H1 (cell line): ENCODE measurements at regions not wholly inside any gene's neighbourhood (a gene's known extent, or its start where the extent isn't known, plus 50 kb on each side); places are given as distances from the start of the nearest gene placed in this dataset.

ENCODE experiments used
- CTCF ChIA-PET: fragments of 300-600 bp; sonication (Branson Sonifier 250); formaldehyde crosslinking; loops from one replicate; lab custom pipeline; 2021; ENCODE audit not compliant: partially characterized antibody; lab: Charles Lee
- POLR2A ChIA-PET: fragments of 300-600 bp; sonication (Branson Sonifier 250); formaldehyde crosslinking; loops from one replicate; lab custom pipeline; 2021; ENCODE audit warnings: inconsistent platforms; ENCODE audit not compliant: partially characterized antibody; lab: Charles Lee
- DNase-seq, 2 experiments: peaks; one replicate each; pipeline versions ENCODE4 v3.0.0 to v3.0.0-alpha.2; 2010 to 2022; ENCODE audit warnings: low spot score in 2 of 2, low read depth in 1 of 2, mixed read lengths in 1 of 2
- FAIRE-seq: peaks from 2 replicates; lab custom pipeline; 2011; peaks lifted over from hg19 to GRCh38; lab: Jason Lieb, UNC
- H2AFZ ChIP-seq: 2 replicates; pipeline ENCODE4 v1.8.1; 2012; ENCODE audit warnings: low read length, inconsistent platforms
- H2AK5ac ChIP-seq: 2 replicates; pipeline ENCODE4 v1.6.1; 2013; ENCODE audit warnings: low read depth, low read length
- H2BK120ac ChIP-seq: replicated peaks from 2 replicates; pipeline ENCODE3; 2013; ENCODE audit warnings: low read depth, low read length, inconsistent platforms
- H2BK12ac ChIP-seq: 2 replicates; pipeline ENCODE4 v1.6.1; 2013; ENCODE audit warnings: low read depth, low read length
- H2BK15ac ChIP-seq: 2 replicates; pipeline ENCODE4 v1.6.1; 2013; ENCODE audit warnings: low read length
- H2BK20ac ChIP-seq: 2 replicates; pipeline ENCODE4 v1.6.1; 2013; ENCODE audit warnings: low read length
- H2BK5ac ChIP-seq: 2 replicates; pipeline ENCODE4 v1.6.1; 2013; ENCODE audit warnings: low read depth, low read length
- H3K14ac ChIP-seq: 2 replicates; pipeline ENCODE4 v1.6.1; 2013; ENCODE audit warnings: inconsistent platforms; ENCODE audit not compliant: insufficient read length
- H3K18ac ChIP-seq: 2 replicates; pipeline ENCODE4 v1.6.1; 2013; ENCODE audit warnings: low read length; ENCODE audit errors: extremely low read depth
- H3K23ac ChIP-seq: 2 replicates; pipeline ENCODE4 v1.6.1; 2013; ENCODE audit warnings: inconsistent platforms; ENCODE audit not compliant: insufficient read length
- H3K23me2 ChIP-seq: 2 replicates; pipeline ENCODE4 v1.6.1; 2013; ENCODE audit warnings: low read depth, low read length
- H3K27ac ChIP-seq: 2 replicates; pipeline ENCODE4 v1.6.1; 2011; ENCODE audit warnings: low read depth, low read length, inconsistent platforms
- H3K27me3 ChIP-seq, 4 experiments: replicated peaks in 1 of 4; 1 replicate in 1 of 4; 2 replicates in 3 of 4; pipeline versions ENCODE4 v1.6.1 to v1.8.1; 2011 to 2013; ENCODE audit warnings: low read length in 3 of 4, mild to moderate bottlenecking in 3 of 4, inconsistent platforms in 2 of 4, mixed read lengths in 2 of 4, moderate library complexity in 1 of 4; ENCODE audit not compliant: control insufficient read depth in 3 of 4, insufficient read depth in 3 of 4; ENCODE audit errors: extremely low read depth in 1 of 4
- H3K36me3 ChIP-seq, 4 experiments: 2 replicates each; pipeline versions ENCODE4 v1.6.1 to v1.8.1; 2011 to 2013; ENCODE audit warnings: mild to moderate bottlenecking in 4 of 4, low read length in 3 of 4, moderate library complexity in 2 of 4, control low read depth in 1 of 4, inconsistent platforms in 1 of 4; ENCODE audit not compliant: insufficient read depth in 4 of 4, control insufficient read depth in 2 of 4
- H3K4ac ChIP-seq: replicated peaks from 2 replicates; pipeline ENCODE3; 2013; ENCODE audit warnings: low read length, low read depth, mixed read lengths, inconsistent platforms; ENCODE audit not compliant: insufficient read length
- H3K4me1 ChIP-seq, 4 experiments: replicated peaks in 1 of 4; 1 replicate in 1 of 4; 2 replicates in 3 of 4; pipeline versions ENCODE4 v1.6.1 to v1.8.1; 2011 to 2013; ENCODE audit warnings: low read length in 3 of 4, inconsistent platforms in 2 of 4, mixed read lengths in 1 of 4; ENCODE audit not compliant: insufficient read depth in 4 of 4, control insufficient read depth in 3 of 4
- H3K4me2 ChIP-seq, 2 experiments: 2 replicates each; pipeline versions ENCODE4 v1.6.1 to v1.8.1; 2011 to 2013; ENCODE audit warnings: low read depth in 2 of 2, low read length in 2 of 2, control low read depth in 1 of 2, inconsistent platforms in 1 of 2, mild to moderate bottlenecking in 1 of 2; ENCODE audit not compliant: insufficient read depth in 1 of 2
- H3K4me3 ChIP-seq, 4 experiments: fragments of 200-600, 300-600 bp in 1 of 4; sonication (generic), shearing (Covaris generic), sonication (Bioruptor Twin) in 1 of 4; 2 replicates each; pipeline versions ENCODE4 v1.5.1 to v1.8.1; 2011 to 2016; ENCODE audit warnings: low read length in 4 of 4, low read depth in 3 of 4, control low read depth in 2 of 4, inconsistent platforms in 2 of 4, mild to moderate bottlenecking in 2 of 4, mixed read lengths in 1 of 4, moderate library complexity in 1 of 4; ENCODE audit not compliant: insufficient read depth in 2 of 4; ENCODE audit errors: extremely low read depth in 1 of 4
- H3K56ac ChIP-seq: replicated peaks from 2 replicates; pipeline ENCODE3; 2013; ENCODE audit warnings: low read depth, mild to moderate bottlenecking, mixed read lengths, low read length, inconsistent platforms; ENCODE audit not compliant: insufficient read length
- H3K79me1 ChIP-seq: 2 replicates; pipeline ENCODE4 v1.6.1; 2013; ENCODE audit warnings: low read depth, low read length, control low read depth
- H3K79me2 ChIP-seq, 2 experiments: 2 replicates each; pipeline versions ENCODE4 v1.6.1 to v1.8.1; 2012 to 2013; ENCODE audit warnings: low read length in 2 of 2, mild to moderate bottlenecking in 2 of 2, inconsistent platforms in 1 of 2; ENCODE audit not compliant: insufficient read depth in 2 of 2, control insufficient read depth in 1 of 2
- H3K9ac ChIP-seq, 4 experiments: replicated peaks in 1 of 4; 1 replicate in 1 of 4; 2 replicates in 3 of 4; pipeline versions ENCODE4 v1.6.1 to v1.8.1; 2011 to 2013; ENCODE audit warnings: low read depth in 3 of 4, low read length in 3 of 4, control low read depth in 2 of 4, mild to moderate bottlenecking in 2 of 4, moderate library complexity in 2 of 4, inconsistent platforms in 1 of 4; ENCODE audit errors: extremely low read depth in 1 of 4
- H3K9me3 ChIP-seq, 2 experiments: 2 replicates each; pipeline versions ENCODE4 v1.6.1 to v1.8.1; 2012 to 2013; ENCODE audit warnings: mild to moderate bottlenecking in 2 of 2, moderate library complexity in 2 of 2, control low read depth in 1 of 2, inconsistent platforms in 1 of 2, low read depth in 1 of 2, low read length in 1 of 2, mixed read lengths in 1 of 2; ENCODE audit not compliant: insufficient read depth in 2 of 2
- H4K20me1 ChIP-seq, 2 experiments: replicated peaks in 1 of 2; 2 replicates each; pipeline versions ENCODE3 to v1.8.1; 2011 to 2013; ENCODE audit warnings: inconsistent platforms in 2 of 2, low read length in 2 of 2, mild to moderate bottlenecking in 1 of 2; ENCODE audit not compliant: insufficient read depth in 2 of 2, control insufficient read depth in 1 of 2
- H4K5ac ChIP-seq: 2 replicates; pipeline ENCODE4 v1.6.1; 2013; ENCODE audit warnings: low read length, low read depth, mixed read lengths, inconsistent platforms; ENCODE audit not compliant: insufficient read length
- H4K8ac ChIP-seq: 2 replicates; pipeline ENCODE4 v1.8.0; 2013; ENCODE audit warnings: mild to moderate bottlenecking, moderate library complexity, low read length, inconsistent platforms; ENCODE audit not compliant: insufficient read depth; ENCODE audit errors: extremely low read depth
- H4K91ac ChIP-seq: replicated peaks from 2 replicates; pipeline ENCODE3; 2013; ENCODE audit warnings: low read length, mixed read lengths, inconsistent platforms; ENCODE audit not compliant: insufficient read length
- ASH2L ChIP-seq: fragments of 200-600, 300-600 bp; sonication (generic); IDR thresholded peaks from one replicate; pipeline ENCODE4 v1.7.1; 2017; ENCODE audit warnings: low read length
- CBX5 ChIP-seq: fragments of 300-800, 300-1000 bp; sonication (generic); IDR thresholded peaks from 2 replicates; pipeline ENCODE4 v1.7.1; 2016; ENCODE audit warnings: antibody characterized with exemption, low read length, low read depth
- CHD1 ChIP-seq: IDR thresholded peaks from 2 replicates; pipeline ENCODE4 v1.6.1; 2012; ENCODE audit warnings: low read depth, low read length, improper control_type of control experiment
- CREB1 ChIP-seq: IDR thresholded peaks from 2 replicates; pipeline ENCODE4 v1.6.1; 2012; ENCODE audit warnings: inconsistent platforms
- CTCF ChIP-seq, 3 experiments: IDR thresholded peaks; 1 replicate in 2 of 3; 2 replicates in 1 of 3; pipeline versions ENCODE4 v1.5.1 to v1.6.1; 2011; ENCODE audit warnings: low read length in 3 of 3, mild to moderate bottlenecking in 3 of 3, inconsistent platforms in 2 of 3, low read depth in 1 of 3, moderate library complexity in 1 of 3; ENCODE audit not compliant: insufficient read depth in 1 of 3; ENCODE audit errors: control extremely low read depth in 1 of 3
- E2F6 ChIP-seq: IDR thresholded peaks from 2 replicates; pipeline ENCODE4 v1.6.1; 2012; ENCODE audit warnings: inconsistent platforms
- GTF2F1 ChIP-seq: IDR thresholded peaks from 2 replicates; pipeline ENCODE4 v1.6.1; 2012; ENCODE audit warnings: low read depth, low read length, improper control_type of control experiment, borderline replicate concordance
- JUND ChIP-seq: IDR thresholded peaks from 2 replicates; pipeline ENCODE4 v1.6.1; 2011; ENCODE audit warnings: mild to moderate bottlenecking, improper control_type of control experiment, low read length
- KDM4A ChIP-seq: IDR thresholded peaks from one replicate; pipeline ENCODE4 v1.7.1; 2012; ENCODE audit warnings: low read depth, mild to moderate bottlenecking, moderate library complexity, low read length, inconsistent platforms; ENCODE audit not compliant: severe bottlenecking
- NRF1 ChIP-seq: IDR thresholded peaks from 2 replicates; pipeline ENCODE4 v1.6.1; 2011; ENCODE audit warnings: mild to moderate bottlenecking, low read depth, low read length, improper control_type of control experiment
- SP4 ChIP-seq: IDR thresholded peaks from 2 replicates; pipeline ENCODE4 v1.6.1; 2012; ENCODE audit warnings: low read length, inconsistent platforms
- TCF12 ChIP-seq: IDR thresholded peaks from 2 replicates; pipeline ENCODE4 v1.6.1; 2011; ENCODE audit warnings: low read depth, mild to moderate bottlenecking, low read length
- TEAD4 ChIP-seq: IDR thresholded peaks from 2 replicates; pipeline ENCODE4 v1.6.1; 2012; ENCODE audit warnings: low read depth, low read length, inconsistent platforms, mixed read lengths
- whole genome bisulfite sequencing, 2 experiments: shearing (Covaris generic) in 1 of 2; methylation state at CpG; one replicate each; pipeline versions ENCODE4 v1.1.6 to v1.1.7; 2013 to 2015; ENCODE audit warnings: low lambda C conversion rate in 2 of 2, mixed read lengths in 2 of 2, inconsistent platforms in 1 of 2, low coverage in 1 of 2, missing lambda C conversion rate in 1 of 2; ENCODE audit not compliant: insufficient replicate concordance in 2 of 2, insufficient coverage in 1 of 2, insufficient read length in 1 of 2; ENCODE audit errors: extremely low coverage in 1 of 2, missing lambda C conversion rate in 1 of 2; 5-methylcytosine and 5-hydroxymethylcytosine counted together

GRCh38 chr1:112244131-112244530, 151.9 kb upstream of the CTTNBP2NL start:
- H2BK5ac ChIP-seq, result no peak overlapping the region
- no peaks in the 10 kb centered on the region for H3K27me3 ChIP-seq
- H3K18ac ChIP-seq, result no peak overlapping the region
- no peak overlapping the region for H3K14ac ChIP-seq
- DNase-seq (no peak), FAIRE-seq (no peak)
- H2BK15ac ChIP-seq, result no peak overlapping the region
- no peaks in the 10 kb centered on the region for H3K23me2 ChIP-seq
- H4K91ac ChIP-seq, result no peak overlapping the region
- no peak overlapping the region for H3K9ac ChIP-seq
- no peak overlapping the region for H3K4ac ChIP-seq
- H2BK12ac ChIP-seq, result peak overlapping the region; percentile 65; the same call in 1 of the 2 replicates
- no peaks in the 10 kb centered on the region for H4K20me1 ChIP-seq
- no peak overlapping the region for H2BK20ac ChIP-seq
- no peak overlapping the region for H4K5ac ChIP-seq
- H2BK120ac ChIP-seq, result no peak overlapping the region
- no peak overlapping the region for H4K8ac ChIP-seq
- no peaks in the 10 kb centered on the region for H3K36me3 ChIP-seq
- H3K79me1 ChIP-seq, result no peaks in the 10 kb centered on the region
- ChIA-PET POLR2A (no interaction called here), CTCF (interaction anchor here (1.2 to 1.8 kb wide), 2 partner anchors 10 to 67 kb away, joined by 4 to 6 read pairs; no protein-coding TSS in a partner anchor)
- H3K56ac ChIP-seq, result no peak overlapping the region
- no peaks in the 10 kb centered on the region for H3K79me2 ChIP-seq
- WGBS, 2 experiments, result 84% methylated on average over 3 of the region's 3 CpGs; no CpG with 5 or more reads in 1 of the 2 experiments
- H3K4me1 ChIP-seq, result peaks cover 0 to 12% (median 4%) of the 10 kb centered on the region in 4 experiments; a peak in 4 of 7 replicates
- H3K23ac ChIP-seq, result no peak overlapping the region
- H3K27ac ChIP-seq, result no peak overlapping the region
- no peak overlapping the region for H3K4me3 ChIP-seq
- H2AK5ac ChIP-seq, result no peak overlapping the region
- H2AFZ ChIP-seq, result no peak overlapping the region
- H3K9me3 ChIP-seq, result no peaks in the 10 kb centered on the region
- no peak overlapping the region for H3K4me2 ChIP-seq
- TF ChIP-seq NRF1, result no peak
- no peak for TF ChIP-seq CBX5
- TF ChIP-seq ASH2L, result no peak
- TF ChIP-seq CHD1, result no peak
- no peak for TF ChIP-seq TEAD4
- TF ChIP-seq CTCF (IDR thresholded peaks at IDR 0.05; ENCODE audit: control extremely low read depth in 1 of 3, insufficient read depth in 1 of 3, low read depth in 1 of 3, low read length in 3 of 3), result no peak
- no peak for TF ChIP-seq KDM4A
- no peak for TF ChIP-seq GTF2F1
- TF ChIP-seq SP4, result no peak
- TF ChIP-seq JUND, result no peak
- TF ChIP-seq CREB1, result no peak
- no peak for TF ChIP-seq TCF12
- no peak for TF ChIP-seq E2F6
